NCI-H2196 (cell line): ENCODE measurements at regions not wholly inside any gene's neighbourhood (a gene's known extent, or its start where the extent isn't known, plus 50 kb on each side); places are given as distances from the start of the nearest gene placed in this dataset.
A peak's percentile ranks its signal among the peaks of the same experiment; 100 is the strongest.

ENCODE experiments used
- DNase-seq: peaks from one replicate; lab custom pipeline; 2025; ENCODE audit not compliant: unreplicated experiment; lab: John Stamatoyannopoulos, UW

DNA sequence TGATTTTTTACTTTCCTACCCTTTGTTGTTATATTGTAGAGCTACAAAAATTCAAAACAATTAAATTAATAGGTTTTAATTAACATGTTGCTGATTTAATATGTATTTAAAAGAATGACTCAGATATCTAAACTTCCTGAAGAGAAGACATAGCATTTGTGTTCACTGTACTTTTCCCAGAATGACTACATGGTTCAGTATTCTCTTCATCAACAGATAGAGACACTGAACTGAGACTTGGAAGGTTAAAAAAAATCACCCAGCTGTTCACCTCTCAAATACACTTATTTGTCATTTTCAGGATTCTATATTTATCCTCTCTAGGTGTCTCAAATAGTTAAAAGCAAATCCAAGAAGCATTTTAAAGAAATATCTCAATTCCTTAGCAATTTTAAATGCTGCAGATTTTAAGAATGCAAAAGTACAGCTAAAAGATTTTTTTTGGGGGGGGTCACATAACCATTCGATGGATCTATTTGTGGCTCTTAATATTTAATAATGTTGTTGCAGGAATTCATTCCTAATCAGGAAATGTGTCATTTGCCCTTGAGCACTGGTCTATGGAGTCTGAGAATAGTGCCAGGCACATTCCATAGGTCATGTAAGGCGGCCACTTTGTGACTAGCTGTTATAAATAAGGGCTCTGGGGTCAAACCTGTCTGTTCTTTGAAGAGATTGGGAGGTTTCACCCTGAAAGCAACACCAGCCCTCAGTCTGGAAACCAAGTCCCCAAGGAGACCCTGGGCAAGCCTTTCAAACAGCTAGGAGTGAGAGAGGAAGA lies 463.1 kb downstream of the NR2F1-AS1 start:
- no peak for DNase-seq

DNA sequence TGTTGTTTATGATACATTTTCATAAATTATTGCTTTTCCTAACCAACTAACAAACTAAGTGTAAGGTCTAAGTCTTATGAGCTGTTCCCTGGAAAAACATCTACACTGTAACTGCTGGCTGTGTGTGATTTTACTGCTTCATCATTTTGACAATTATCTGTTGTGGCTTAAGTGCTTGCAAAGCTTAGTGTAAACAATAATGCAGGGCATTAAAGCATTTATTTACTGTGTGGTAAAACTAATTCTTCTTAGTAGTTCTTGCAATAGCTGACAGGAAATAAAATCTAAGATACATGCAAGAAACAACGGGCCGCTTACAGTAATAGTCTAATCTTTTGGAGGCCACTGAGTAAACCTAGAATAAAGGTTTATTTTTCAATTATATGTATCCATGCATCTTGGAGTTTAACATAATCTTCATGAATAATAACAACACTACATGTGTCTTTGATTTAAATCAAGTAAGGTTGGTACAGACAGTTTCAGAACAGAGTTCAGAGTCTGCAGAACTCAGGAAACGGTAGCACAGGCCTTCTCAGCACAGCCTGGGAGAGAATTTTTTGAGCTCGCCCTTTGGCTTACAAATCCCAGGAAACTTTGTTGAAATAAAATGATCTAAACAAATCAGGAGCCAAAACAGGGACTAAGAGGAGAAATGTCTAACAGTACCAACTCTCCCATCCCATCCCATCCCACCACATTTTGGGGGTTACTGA lies 473.1 kb downstream of the NR2F1-AS1 start:
- no peak for DNase-seq

DNA sequence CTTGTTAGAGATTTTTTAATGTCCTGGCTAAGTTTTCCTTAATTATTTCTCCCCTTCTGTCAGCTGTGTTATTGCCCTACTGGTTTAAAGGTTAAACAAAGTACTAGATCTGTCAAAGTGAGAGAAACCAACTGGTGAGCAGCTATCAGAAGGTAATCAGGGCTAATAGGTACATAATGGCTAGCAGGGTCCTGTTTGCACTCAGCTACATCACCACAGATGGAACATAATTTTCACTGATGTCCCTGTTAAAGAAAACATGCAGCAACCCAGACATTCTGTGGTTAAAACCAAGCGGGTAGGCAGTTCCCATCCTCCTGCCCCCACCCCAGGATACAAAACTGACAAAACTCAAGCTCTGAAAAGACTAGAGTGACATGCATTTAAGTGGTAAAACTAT lies 473.9 kb downstream of the NR2F1-AS1 start:
- no peak for DNase-seq

DNA sequence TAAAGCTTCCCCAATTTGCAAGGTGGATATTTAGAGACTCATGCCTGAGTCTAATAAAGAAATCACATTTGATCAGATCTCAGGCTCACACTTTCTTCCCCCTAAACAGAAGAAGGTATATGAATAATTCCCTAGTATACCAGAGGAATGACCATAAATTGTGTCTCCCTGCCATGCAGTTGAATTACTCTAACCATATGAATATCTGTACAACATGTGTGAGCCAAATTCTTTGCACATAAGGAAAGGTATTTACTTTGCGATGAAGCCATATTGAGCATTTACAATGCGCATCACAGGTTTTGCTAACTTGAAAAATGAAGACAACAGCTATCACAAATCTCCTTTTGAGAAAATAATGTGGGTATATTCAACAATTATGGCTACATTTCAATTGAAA lies 479.4 kb downstream of the NR2F1-AS1 start:
- DNase-seq = no peak

DNA sequence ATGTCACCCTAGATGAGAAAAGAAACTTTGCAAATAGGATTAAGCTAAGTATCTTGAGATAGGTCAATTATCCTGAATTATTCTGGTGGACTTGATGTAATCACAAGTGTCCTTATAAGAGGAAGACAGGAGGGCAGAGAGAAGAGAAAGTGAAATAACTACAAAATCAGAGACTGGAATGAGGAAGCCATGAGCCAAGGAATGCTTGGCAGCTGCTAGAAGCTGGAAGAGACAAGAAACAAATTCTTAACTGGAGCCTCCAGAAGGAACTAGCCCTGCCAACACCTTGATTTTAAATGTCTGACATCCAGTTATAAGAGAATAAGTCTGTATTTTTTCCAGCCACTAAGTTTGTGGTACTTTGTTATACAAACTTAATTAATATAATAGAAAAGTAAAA lies 480.0 kb downstream of the NR2F1-AS1 start:
- no peak for DNase-seq

DNA sequence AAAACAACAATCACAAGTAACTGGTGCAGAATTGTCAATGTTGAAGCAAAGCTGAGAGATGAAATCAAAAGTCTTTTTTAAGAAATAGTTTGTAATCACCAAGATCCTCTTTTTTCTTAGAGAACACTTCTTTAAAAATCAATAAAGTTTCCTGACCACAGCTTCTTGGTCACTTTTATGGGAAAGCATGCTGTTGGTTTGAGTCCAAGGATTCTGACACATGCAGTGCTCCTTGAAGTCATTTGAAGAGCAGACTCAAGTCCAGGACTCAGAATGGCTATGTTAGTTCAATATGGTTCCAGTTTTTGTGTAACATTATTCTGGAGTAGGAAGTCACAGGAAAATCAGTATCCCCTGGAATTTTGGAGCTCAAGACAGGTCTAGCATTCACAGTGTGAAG lies 480.6 kb downstream of the NR2F1-AS1 start:
- no peak for DNase-seq

DNA sequence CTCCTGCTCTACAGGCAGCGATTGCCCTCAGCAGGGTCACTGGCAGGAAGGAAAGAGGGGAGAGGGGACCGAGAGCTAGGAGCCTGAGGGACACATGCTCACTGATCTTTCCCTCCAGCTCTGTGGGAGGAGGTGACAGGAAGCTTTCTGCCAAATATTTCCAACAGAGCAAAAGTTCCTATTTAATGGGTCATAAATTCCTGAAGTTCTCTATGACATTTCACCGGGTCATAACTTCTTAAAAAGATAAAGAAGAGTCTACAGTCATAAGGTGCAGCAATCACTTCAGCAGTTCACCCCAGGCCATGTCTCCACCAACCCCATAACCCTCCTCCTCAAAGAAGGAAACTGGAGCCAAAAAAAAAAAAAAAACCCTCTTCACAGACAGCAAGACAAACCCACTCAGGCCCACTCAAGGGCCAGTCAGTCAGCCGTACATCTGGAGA lies 481.1 kb downstream of the NR2F1-AS1 start:
- no peak for DNase-seq

DNA sequence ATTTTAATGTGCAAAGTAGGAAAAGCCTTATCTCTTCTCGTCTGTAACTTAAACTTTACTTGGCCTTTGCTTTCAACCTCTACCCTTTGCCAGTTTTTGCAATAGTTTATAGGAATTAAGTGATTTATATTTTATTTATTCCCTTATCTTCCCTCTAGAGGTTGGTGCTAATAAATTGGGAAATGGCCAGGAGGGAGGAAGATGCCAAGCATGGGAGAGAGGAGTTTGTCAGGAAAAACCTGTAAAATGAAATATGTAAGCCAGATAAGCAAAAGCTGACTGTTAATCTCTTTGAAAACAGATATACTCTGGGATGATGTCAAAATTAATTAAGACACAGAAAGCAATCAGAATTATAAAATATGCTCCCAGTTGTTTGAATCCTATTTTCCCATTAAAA lies 484.5 kb downstream of the NR2F1-AS1 start:
- no peak for DNase-seq

DNA sequence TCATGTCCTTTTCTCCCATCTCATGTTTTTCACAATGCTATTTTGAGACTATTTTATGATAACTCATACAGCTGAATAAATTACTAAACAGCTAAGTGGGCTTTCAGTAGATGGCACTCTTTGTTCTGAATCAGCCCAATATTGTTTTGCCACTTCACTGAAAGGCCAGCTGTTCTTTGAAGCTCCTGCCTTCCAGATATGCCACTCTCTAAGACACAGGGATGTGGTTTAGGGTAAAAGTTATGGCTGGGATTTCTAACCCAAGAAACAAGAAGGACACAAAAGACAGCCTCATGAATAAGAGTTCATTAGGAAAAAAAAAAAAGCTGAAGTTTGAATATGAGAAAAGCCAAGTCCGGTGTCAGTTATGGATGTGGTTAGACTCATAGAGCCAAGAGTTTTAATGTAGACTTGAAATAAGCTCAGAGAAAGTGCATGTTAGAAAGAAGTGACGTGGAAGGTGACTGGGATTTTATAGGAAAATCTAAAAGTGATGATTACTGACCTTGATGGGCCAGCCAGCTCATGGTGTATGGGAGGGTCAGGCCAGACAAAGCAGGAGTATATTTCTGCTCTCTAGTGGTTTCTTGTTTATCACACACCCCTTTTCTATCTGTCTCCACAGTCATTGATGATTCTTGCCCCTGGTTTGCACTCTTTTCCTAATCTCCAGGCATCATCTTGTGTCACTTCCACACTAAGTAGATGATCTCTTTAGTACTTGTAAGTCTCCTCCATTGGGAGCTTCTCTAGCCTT lies 488.5 kb downstream of the NR2F1-AS1 start:
- DNase-seq = peak; percentile 1

DNA sequence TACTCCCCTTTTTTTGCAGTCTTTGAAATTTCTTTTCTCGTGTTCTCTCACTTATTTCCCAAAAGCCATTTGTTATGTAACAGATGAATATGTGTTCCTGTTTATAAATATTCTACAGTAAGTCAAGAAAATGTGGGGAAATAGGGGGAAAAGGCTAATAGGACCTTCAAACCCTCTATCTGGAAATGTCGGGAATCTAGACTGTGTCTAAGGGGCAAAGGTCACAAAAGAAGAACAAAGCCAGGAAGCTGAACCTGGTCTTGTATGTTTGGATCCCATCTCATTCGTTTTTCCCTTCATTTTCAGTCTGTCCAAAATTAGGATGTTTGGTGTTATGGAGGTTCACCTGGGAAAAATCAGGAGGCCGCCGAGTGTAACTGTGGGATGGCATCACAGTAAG lies 490.3 kb downstream of the NR2F1-AS1 start:
- no peak for DNase-seq

DNA sequence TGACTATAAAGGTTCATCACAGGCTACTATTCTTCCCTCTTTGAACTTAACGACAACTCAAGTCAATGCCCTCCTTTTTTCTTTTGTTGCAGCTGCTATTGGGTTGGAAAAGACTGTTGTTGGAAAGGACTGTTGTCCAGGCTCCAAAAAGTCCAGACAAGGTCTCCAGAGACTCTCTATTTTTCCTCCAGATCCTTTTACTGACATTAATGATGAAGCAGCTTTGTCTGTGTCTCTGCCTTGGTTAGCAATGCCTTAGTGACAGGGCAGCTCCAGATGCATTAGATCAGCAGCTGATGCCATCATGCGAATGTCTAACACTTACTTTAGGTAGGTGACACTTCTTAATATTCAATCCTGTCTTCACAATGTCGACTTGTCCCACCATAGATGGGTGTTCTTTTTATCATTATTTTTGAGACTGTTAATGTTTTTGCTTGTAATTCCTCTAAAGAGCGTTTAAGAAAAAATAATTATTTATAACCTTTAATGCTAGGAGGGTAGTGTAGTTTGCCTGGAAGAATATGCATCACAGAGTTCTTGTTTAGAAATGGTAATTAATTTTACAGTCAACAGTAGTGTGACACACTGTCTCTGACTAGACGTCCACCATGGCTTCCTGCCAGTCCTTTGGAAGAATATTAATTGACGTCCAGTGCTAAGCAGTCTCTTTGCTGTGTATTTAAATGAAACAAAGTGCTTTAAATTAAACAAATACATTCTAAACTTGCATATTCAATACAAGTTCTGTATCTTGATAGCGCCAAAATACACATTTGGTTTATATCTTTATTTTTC lies 492.2 kb downstream of the NR2F1-AS1 start:
- DNase-seq = no peak

DNA sequence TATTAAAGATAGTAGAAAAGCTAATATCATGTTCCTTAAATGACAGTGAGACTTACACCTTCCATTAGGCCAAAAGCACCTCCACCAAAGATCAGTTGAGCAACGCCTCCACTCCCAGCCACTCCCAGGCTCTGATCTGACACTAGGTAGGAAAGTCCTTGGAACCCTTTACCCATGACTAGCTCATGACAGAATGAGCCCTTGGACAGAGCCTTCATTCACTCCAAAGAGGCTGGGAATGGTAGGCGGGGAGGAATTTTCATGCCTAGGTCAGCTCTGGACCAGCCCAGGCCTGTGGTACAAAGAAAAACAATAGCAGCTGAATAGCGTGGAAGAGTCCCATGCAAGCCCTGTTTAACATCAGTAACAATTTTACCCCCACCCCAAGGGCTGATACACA lies 493.7 kb downstream of the NR2F1-AS1 start:
- no peak for DNase-seq

DNA sequence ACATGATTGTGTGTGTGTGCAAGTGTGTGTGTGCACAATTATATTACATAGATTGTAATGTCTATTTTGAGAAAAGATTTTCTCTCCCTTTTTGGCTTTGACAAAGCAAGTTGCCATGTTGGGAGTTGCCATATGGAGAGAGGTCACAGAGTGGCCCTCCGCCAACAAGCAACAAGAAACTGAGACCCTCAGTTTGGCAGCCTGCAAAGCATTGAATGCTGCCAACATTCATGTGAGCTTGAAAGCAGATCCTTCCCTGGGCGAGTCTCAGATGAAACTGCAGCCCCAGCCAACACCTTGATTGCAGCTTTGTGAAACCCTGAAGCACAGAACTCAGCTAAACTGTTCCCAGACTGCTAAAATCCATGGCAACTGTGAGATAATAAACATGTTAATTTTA lies 498.0 kb downstream of the NR2F1-AS1 start:
- DNase-seq = no peak

DNA sequence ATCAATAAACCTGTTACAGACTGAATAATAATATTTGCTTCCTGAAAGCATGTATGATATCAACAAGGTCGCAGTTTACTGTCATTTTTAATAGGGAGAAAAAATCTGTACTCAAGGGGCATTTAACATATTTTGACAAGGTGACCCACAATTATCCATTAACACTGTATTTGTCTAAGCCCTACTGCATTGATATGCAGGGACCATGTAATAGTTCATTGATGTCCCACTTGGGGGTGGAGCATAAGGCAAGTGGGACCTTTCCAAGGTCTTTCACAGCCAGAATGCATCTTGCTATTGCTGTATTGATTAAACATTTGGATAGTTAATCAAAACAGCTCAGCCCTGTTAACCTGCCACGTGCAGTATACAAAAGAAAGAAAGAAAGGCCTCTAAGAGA lies 502.0 kb downstream of the NR2F1-AS1 start:
- DNase-seq = no peak

DNA sequence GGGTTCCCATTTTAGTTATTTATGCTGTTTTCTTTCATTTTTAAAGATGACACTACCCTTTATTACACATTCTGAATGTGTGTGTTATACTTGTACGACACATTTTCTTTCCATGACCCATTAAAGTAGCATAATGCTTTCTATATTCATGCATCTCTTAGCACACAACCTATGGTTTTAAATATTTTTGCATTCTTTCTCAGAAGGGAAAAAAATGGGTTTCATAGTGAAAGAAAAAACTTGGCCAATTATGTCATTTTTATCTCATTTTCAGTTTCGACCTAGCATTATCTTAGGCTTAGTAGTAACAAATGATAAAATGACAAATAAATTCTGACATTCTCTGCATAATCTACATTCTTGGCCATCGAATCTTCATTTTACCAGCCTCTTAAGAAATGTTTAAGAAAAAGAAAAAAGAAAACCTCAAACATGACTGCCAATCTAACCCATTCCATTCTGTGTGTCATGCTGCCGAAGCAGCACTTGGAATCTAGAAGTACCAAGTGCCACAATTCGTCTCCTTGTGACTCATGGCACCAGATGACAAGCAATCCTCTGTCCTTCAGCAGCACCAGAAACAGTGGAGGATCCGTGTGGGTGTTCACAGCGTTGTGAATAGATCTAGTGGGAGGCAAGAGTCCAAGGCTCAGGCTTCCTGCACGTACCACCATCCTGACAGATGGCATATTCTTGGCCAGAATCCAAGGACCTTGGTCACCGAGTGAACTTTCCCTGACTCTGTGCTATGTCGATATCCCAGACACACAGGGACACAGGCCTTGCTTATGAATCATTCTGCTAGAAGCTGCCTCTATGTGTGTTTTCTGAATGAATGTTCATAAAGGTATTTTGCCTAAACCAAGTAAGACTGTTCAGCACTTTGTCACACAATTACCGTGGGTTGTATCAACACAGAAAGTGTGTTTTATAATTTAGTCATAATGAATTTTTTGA lies 502.7 kb downstream of the NR2F1-AS1 start:
- DNase-seq = no peak

DNA sequence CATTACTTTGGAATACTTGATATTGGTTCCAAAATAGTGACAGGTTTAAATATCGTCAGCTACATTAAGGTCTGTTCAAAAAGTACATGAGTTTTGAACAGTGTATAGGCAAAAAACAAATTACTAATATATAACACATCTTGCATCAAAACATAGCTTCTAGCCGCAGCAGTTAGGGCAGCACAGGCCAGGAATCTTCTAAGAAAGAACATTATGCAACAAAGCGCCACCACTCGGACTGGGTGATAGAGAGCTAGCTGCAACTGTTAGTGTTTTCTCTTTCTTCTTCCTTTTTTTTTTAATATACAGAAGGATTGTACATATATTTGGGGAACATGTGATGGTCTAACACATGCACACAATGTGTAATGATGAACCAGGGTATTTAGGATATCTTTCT lies 504.5 kb downstream of the NR2F1-AS1 start:
- no peak for DNase-seq

DNA sequence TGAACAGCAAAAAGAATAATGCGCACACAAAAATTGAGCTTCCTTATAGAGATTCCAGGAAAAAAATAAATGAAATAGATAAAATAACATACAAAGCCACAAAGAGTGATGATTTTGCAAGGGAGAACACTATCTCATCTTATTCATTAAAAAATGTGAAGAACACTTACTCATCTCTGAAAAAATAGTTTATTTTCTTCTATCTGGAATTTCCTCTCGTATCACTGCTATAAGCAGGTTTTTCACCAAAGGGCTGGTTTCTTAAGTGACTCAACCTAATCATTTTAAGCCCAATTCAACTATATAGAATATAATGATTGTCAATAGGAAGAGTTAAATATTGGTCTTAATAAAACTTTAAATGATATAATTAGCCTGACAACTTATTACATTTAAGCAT lies 504.9 kb downstream of the NR2F1-AS1 start:
- DNase-seq = no peak

DNA sequence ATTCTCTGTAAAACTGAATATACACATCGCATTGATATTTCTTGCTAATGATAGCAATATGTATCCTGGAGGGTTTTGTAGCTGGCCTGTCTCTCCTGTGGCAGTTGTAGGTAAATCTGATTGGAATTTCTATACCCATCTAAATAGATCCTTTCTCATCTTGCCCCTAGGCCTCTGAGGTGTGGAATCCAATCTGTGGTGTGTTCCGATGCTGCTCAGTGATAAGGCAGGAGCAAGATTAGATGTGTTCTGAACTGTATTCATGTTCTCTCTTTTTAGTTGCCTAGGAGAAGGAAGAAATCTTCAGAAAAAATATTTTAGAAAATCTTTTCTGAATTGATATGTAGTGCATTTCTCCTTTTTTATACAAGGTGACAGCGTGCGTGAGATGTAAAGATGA lies 507.5 kb downstream of the NR2F1-AS1 start:
- DNase-seq = no peak

DNA sequence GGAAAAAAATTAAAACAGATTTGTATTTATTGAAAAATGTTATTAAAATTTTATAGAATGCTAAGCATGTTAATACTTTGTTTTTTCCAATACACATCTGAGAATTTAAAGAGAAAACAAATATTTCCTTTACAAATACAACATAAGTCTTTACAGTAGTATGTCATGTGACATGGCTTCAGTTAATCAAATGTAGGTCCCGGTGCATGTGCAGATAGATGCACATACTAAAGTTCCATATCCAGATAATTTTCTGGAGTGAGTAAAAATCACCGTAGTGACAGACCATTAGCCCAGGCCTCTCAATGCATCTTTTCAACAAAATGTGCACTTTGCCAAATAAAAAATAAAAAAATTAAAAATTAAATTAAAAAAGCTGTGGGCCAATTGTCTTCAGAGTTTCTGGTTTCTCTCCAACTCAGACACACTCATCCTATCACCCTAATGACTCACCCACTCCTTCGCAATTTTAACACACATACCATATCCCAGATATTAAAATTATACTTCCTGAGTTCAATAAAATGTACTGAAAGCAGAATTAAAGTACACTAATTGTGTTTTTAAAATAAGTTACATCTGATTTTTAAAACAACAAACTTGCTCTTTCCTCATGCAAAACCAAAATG lies 508.1 kb downstream of the NR2F1-AS1 start:
- no peak for DNase-seq

DNA sequence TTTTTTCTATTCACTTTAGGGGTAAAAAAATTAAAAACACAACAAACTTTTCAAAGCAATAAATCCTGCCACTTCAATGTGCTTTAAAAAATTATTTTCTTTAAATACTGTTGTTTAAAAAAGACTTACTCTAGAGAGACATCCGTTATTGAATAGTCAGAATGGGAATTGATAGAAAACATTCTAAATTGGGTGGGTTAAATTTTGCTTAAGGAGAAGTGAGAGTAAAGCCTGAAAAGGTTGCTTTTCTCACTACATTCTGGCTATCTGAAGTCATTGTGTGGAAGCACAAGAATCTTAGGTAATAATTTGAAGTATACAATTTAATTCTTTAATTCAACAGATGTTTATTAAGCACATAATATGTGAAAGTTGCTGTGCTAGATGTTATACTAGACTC lies 509.3 kb downstream of the NR2F1-AS1 start:
- no peak for DNase-seq
